GM21786 (cell line): ENCODE measurements at regions not wholly inside any gene's neighbourhood (a gene's known extent, or its start where the extent isn't known, plus 50 kb on each side); places are given as distances from the start of the nearest gene placed in this dataset.
A peak's percentile ranks its signal among the peaks of the same experiment; 100 is the strongest.

Source experiments
- ATAC-seq: cut with Tn5 transposase; IDR thresholded peaks from one replicate; pipeline ENCODE4 v1.9.1; 2021; ENCODE audit not compliant: unreplicated experiment

GRCh38 chr4:74612837-74613236 lies 167.9 kb downstream of the AREG start:
- no peak for ATAC-seq

- ATAC-seq = no peak
These were observed 168.3 kb downstream of the AREG start for GRCh38 chr4:74613266-74613665.

- no peak for ATAC-seq
These were observed 170.5 kb downstream of the AREG start for GRCh38 chr4:74615411-74615810.

- no peak for ATAC-seq
These were observed 173.2 kb downstream of the AREG start for GRCh38 chr4:74618166-74618565.

GRCh38 chr4:74618659-74619058 lies 173.7 kb downstream of the AREG start:
- no peak for ATAC-seq

- no peak for ATAC-seq
These were observed 174.2 kb downstream of the BTC start for GRCh38 chr4:74619931-74620702.

GRCh38 chr4:74621616-74622015 lies 172.7 kb downstream of the BTC start:
- ATAC-seq = no peak

- ATAC-seq = peak; percentile 63
These were observed 171.3 kb downstream of the BTC start for GRCh38 chr4:74623041-74623440.

- no peak for ATAC-seq
These were observed 169.8 kb downstream of the BTC start for GRCh38 chr4:74624351-74625151.

- no peak for ATAC-seq
These were observed 168.3 kb downstream of the BTC start for GRCh38 chr4:74625981-74626380.

- ATAC-seq = no peak
These were observed 167.2 kb downstream of the BTC start for GRCh38 chr4:74627093-74627492.

- no peak for ATAC-seq
These were observed 166.8 kb downstream of the BTC start for GRCh38 chr4:74627504-74627903.

GRCh38 chr4:74628852-74629620 lies 165.3 kb downstream of the BTC start:
- ATAC-seq = no peak

GRCh38 chr4:74630551-74630950 lies 163.8 kb downstream of the BTC start:
- no peak for ATAC-seq

GRCh38 chr4:74631338-74631737 lies 163.0 kb downstream of the BTC start:
- ATAC-seq = no peak

GRCh38 chr4:74631988-74632387 lies 162.3 kb downstream of the BTC start:
- no peak for ATAC-seq

GRCh38 chr4:74632634-74633033 lies 161.7 kb downstream of the BTC start:
- no peak for ATAC-seq

GRCh38 chr4:74635074-74635473 lies 159.2 kb downstream of the BTC start:
- ATAC-seq = no peak

- ATAC-seq = no peak
These were observed 158.7 kb downstream of the BTC start for GRCh38 chr4:74635490-74636123.

- no peak for ATAC-seq
These were observed 156.3 kb downstream of the BTC start for GRCh38 chr4:74638001-74638400.

- ATAC-seq = no peak
These were observed 155.6 kb downstream of the BTC start for GRCh38 chr4:74638689-74639088.
